Gastrocnemius medialis (tissue), 4 donors: ENCODE measurements at regions not wholly inside any gene's neighbourhood (a gene's known extent, or its start where the extent isn't known, plus 50 kb on each side); places are given as distances from the start of the nearest gene placed in this dataset.

Source experiments
- CTCF ChIP-seq, 5 experiments: fragments of 450-650 bp in 3 of 5; fragments of 200-600 bp in 2 of 5; sonication (generic) in 2 of 5; IDR thresholded peaks in 4 of 5; conservative IDR thresholded peaks in 1 of 5; 1 replicate in 4 of 5; 2 replicates in 1 of 5; pipeline ENCODE4 v1.5.1; 2016 to 2019; ENCODE audit warnings: antibody characterized with exemption in 5 of 5, mild to moderate bottlenecking in 3 of 5, moderate library complexity in 3 of 5
- POLR2A ChIP-seq, 2 donors: fragments of 450-650 bp; IDR thresholded peaks; one replicate each; pipeline ENCODE4 v1.6.1; 2017; ENCODE audit warnings: antibody characterized with exemption in 2 of 2, mild to moderate bottlenecking in 2 of 2, moderate library complexity in 2 of 2

- TF ChIP-seq POLR2A (IDR thresholded peaks at IDR 0.05) (no peak), CTCF (IDR thresholded peaks at IDR 0.05 in 4 of 5, conservative IDR thresholded peaks at IDR 0.05 in 1 of 5) (no peak)
Observed at GRCh38 chr9:89716559-89716958, 111.7 kb downstream of the GADD45G start.
